Endometrium (tissue), 2 donors: ENCODE measurements at regions not wholly inside any gene's neighbourhood (a gene's known extent, or its start where the extent isn't known, plus 50 kb on each side); places are given as distances from the start of the nearest gene placed in this dataset.
"Not testable (repeated sequence)": the region's sequence is repeated elsewhere in the genome, so short reads cannot be mapped to it uniquely, and the experiment has no call there.

Experiments
- FAIRE-seq: peaks from 2 replicates; lab custom pipeline; 2012; peaks lifted over from hg19 to GRCh38; lab: Jason Lieb, UNC
- donor health status: control.
- donor health status: control.

DNA sequence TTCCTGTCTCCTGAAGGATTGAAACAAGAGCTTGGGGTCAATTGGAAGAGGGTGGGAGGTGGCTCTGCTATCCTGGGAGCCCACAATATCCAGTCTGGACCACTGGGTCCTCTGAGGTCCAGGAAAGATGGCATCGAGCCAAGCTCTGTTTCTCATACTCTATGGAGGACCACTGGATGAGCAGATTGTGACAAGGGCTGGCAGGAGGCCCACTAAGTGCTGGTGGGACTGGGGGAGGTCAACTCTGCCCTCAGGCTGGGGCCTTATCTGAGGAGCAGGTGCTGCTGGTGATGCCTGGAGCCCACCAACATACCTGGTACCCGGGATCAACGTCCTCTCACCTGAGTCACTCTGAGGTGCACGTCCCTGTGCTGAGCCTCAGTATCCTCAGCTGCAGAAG lies 142.4 kb downstream of the NDUFA10 start:
- FAIRE-seq = no peak

DNA sequence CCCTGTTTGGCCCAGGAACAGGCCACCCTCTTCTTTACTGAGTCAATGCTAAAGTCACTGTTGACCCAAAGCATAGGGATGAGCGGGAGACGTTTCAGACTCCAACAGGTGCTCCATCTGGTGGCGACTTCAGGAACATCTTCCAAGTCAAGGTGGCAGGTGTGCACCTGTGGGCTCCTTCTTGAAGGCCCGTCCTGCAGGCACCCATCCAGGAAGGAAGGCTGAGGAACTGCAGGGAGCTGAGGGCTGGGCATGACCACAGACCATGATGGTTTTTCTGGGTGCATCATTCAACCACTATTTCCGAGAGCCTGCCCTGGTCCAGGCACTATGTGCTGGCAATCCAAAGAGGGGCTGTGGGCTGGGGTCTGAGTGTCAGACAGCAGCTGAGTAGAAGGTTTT lies 142.8 kb downstream of the NDUFA10 start:
- no peak for FAIRE-seq

DNA sequence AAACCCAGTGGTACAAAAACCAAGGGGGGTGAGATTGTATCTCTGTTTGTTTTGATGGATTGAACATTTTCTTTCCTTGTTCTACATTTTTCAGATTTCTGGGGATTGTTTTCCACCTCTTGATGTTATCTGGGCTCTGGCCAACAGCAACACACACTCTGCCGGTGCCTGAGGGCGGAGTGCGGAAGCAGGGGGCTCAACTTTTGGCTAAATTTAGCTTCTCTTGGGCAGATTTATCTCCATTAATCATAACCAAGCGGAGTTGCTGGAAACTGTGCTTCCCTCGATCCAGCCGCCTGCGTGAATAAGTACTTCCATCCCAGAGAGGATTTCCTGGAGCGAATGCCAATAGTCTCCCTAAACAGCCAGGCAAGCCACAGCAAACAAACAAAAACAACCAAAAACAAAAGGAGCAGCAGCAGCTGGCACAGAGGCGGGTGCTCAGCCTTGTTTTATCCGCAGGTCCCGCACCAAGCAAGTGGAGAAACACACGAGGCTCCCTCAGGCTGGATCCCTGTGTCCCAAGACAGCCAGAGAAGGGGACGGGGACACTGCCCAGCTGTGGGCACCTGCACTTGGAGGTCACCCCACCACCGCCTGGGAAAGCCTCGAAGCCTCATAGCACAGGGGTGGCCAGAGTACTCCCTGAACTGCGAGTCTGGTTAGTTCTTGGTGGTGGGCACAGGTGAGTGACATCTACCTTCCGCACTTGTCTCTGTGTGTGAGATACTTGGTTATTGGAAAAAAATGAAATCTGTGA lies 143.4 kb downstream of the NDUFA10 start:
- peak; percentile 87 for FAIRE-seq

DNA sequence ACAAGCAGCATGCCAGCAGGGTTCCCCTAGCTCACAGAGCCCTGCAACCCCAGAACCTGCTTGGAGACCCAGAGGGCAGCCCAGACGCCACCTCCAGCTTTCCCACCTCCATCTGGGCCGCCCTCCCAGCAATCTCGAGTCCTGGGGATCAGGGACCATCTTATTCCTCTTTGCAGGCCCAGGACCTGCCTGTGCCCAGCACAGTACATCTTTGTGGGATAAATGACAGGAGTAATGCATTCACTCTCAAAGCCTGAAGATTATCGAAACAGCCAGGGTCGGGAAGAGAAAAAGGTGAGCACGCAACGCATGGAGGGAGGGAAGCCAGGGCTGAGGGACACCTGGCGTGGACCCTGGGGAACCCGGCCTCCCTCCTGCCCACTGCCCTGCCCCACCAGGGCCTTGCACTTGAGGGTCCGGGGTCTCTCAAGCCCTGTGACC lies 144.1 kb downstream of the NDUFA10 start:
- FAIRE-seq = no peak

DNA sequence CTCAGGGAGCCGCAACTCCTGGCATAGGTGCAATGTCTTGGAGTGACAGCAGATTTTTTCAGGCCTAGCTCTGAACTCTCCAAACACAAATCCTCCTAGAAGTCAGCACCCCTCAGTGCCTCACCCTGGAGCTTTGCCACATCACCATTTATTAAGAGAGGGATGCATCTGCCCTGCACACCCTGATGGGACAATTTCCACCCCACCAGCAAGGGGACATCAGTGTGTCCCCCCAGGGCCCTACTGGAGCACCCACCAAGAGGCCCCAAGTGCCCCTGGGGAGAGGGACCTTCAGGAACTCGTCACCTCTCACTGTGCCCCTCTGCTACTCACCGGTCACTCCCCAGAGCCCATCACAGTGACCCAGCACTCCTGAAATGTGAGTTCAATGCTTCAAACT lies 144.7 kb downstream of the NDUFA10 start:
- no peak for FAIRE-seq

DNA sequence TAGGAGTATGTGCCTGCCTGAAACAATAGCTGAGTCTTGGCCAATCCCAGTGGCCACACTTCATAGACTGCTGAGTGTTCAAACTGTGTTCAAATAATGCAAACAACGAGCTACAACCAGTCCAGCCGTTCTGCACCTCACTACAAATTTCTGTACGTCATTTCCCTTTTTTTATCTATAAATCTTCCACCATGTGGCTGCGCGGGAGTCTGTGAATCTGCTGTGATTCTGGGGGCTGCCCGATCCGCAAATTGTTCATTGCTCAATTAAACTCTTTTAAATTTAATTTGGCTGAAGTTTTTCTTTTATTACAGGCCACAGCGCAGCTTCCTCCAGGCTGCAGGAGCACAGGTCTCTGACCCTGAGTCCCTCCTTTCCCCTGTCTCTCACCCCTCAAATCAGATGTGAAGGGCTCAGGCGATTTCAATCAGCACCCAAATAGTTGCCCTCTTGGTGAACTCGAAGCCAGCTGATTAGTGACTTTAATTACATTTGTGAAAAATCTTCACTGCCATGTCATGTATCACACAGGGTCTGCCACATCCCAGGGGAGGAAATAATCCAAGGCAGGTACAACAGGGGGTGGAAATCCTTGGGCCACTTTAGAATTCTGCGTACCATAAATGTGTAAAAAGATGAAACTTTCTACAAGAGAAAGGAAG lies 145.6 kb downstream of the NDUFA10 start:
- no peak for FAIRE-seq

DNA sequence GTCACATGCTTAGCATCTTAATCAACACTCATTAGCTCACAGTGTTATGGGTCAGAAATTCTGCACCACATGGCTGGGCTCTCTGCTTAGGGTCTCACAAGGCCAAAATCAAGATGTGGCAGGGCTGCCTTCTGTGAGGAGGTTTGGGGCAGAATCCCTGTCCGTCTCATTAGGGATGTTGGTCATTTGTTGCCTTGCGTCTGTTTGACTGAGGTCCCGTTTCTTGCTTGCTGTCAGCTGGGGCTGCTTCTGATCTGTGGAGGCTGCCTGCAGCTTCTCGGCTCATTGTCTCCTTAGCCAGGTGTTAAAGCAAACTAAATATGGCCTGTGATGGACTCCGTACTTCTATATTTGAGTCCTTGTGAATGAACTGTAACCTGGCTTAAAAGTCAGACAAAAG lies 146.5 kb downstream of the NDUFA10 start:
- FAIRE-seq = no peak

DNA sequence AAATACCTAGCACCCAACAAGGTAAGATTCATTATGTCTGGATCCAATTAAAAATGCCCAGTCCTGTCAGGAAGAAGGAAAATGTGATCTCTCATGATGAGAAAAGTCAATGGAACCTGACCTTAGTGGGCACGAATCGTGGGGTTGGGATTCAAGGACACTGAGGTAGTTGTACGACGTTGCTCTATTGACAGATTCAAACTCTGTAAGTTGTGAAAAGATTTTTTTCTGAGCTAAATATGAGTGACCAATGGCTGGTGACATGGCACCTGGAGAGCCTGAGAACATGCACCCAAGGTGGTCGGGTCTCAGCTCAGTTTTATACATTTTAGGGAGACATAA lies 148.2 kb downstream of the NDUFA10 start:
- FAIRE-seq = no peak

DNA sequence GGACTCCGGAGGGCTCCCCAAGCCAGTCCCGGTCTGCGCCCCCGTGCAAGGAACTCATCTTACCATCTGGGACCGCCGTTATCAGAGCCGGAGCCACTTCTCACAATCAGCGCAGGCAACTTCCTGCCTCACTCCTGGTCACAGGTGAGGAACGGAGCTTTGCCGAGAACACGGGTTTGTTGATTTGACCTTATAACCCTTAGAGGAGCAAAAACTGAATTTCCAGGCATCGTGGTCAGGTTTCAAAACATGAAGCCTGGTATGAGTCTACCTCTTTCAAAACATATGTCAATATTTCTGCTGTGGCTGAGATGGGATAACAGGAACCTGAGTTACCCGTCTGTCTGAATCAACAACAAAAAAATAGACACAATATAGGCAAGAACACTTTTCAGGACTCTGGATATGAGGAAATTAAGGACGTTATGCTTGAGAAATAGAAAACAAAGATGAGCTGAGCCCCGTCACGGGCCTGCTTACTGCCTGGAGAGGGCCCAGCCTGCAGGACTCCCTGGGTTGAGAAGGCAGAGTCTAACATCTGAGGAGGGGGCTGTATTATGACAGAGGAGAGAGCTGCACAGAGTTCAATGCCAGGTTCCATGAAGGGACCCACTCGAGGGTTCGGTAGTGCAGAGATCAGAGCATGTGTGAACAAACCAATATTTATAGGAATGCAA lies 148.7 kb downstream of the NDUFA10 start:
- FAIRE-seq = no peak

DNA sequence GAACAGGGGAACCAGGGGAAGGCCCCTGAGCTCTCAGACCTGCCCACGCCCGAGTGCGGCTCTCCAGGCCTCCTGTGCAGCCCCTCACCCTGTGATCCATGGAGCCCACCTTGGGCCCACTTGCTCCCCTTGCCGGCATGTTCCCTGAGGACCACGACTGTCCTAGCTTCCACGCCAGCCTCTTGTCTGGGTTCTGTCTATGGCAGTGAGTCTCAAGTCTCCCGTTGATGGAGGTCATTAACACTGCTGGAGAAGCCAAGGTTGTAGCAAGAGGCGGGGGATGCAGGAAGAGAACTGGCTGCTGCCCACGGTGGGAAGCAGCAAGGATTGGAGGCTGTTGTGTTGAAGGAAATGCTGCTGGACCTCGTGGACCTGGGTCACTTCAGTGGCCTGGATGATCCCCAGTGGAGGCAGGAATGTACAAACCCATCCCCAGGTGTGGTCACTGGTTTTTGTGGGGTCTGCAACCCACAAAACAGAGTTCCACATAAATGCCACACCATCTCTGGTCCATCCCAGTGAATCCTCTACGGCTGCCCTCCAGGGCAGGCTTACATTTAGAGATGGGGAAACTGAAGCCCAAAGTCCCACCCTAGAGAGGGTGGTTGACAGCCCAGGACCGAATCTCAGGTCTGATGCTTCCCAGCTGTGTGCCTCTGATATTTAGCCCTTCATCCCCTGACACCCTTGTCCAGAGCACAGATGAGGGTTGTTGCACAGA lies 150.3 kb downstream of the NDUFA10 start:
- FAIRE-seq = no peak

DNA sequence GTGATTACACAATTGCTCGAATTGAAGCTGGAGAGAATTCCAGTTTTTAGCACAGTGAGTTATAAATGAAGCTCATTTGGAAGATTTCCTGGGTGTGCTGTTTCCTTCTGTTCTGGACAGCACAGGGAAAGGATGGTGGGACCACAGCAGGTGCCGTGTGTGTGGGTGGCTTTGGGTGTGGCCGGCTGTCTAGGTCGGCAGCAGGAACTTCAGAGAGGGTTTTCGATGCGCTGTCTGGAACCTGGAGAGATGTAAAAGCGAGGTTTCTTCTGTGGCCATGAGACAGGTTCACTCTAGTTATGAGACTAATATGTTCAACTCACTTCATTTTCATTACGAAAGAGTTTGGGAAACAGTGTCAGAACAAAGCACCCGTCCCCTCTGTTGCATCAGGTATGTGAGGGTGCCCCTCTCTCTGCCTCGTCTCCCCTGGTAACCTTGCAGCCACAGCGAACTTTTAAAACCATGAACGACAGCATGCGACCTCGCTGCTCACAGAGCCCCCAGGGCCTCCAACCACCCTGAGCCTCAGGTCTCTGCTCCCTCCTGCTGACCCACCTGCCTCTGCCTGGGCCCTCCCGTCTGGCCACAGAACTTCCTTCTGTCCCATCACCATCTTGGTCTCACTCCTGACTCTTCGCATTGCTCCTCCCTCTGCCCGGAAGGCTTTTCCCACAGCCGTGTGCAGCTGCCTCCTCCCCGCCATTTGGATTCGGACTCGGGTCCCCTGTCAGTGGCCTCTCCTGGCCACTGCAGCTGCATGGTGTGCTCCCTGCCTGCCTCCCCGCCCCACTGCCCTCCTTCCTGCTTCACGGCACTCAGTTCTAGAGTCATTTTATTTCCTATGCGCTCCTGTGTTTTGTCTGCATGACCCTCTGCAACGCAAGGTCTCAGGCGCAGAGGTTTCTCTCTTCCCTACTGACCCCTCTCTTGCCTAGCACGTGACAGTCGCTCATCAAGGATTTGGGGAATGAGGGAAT lies 151.2 kb downstream of the NDUFA10 start:
- FAIRE-seq = no peak

DNA sequence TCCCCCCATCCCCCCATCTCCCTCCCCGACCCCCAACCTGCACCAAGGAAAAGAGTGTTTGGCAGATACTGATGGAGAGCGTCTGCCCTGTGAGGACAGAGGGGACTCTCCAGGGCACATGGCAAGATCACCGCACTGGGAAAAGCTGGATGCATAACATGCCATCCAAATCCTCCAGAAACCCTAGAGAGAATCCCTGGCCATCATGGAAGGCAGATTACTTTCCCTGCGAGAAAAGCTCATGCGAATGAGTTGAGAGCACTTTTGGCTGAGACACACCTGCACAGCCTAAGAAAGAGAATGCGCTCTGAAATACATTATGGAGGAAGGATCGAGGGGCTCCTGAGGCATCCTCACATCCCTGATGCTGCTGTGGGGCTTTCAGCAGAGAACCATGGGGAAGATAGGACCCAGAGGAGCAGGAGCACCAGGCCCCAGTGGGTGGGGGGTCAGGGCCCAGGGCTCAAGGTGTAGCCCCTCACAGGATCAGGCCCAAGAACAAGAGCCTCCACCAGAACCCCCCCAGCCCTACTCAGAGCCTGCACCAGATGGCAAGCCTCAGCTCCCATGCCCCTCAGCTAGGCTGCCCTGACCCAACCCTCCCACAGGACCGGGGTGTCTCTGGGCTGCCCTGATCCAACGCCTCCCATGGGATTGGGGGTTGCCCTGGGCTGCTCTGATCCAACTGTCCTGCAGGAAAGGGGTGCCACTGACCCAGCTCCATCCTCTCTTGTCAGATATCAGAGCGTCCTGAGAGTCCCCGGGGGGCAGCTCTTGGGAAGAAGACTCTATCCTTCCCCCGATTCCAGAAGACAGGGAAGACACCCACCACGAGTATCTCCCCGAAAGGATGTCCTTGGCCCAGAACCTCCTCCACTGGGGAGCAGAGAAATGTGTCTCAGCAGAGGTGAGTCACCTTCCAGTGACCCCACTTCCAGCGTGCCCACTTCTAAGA lies 153.4 kb downstream of the NDUFA10 start:
- FAIRE-seq = no peak

DNA sequence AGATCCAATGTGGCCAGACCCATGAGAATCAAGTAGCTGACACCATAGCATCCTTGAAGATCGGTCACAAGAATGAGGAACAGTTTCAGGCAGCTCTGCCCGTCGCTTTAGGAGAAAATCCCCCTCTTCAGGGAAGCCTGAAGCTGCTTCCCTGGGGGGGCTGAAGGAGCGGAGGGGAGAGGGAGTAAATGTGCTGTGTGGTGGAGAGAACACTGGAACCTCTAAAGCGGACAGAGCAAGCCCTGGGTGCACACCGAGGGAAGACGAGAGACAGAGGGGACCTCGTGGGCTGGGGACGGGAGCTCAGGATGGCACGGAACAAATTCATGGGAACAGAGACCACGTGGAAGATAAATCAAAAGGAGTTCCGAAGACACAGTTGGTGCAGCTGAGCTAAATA lies 154.3 kb downstream of the NDUFA10 start:
- no peak for FAIRE-seq

DNA sequence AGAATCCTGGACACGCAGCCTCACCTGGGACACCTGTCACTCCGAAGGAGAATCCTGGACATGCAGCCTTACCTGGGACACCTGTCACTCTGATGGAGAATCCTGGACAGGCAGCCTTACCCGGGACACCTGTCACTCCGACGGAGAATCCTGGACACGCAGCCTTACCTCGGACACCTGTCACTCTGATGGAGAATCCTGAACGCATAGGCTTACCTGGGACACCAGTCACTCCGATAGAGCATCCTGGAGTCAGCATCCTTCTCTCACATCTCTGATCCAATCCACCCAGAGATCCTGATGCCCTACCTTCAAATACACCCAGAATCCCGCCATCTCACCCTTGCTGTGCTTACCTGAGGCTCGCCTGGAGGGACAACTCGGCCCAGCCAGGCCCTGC lies 154.9 kb downstream of the NDUFA10 start:
- no peak for FAIRE-seq

DNA sequence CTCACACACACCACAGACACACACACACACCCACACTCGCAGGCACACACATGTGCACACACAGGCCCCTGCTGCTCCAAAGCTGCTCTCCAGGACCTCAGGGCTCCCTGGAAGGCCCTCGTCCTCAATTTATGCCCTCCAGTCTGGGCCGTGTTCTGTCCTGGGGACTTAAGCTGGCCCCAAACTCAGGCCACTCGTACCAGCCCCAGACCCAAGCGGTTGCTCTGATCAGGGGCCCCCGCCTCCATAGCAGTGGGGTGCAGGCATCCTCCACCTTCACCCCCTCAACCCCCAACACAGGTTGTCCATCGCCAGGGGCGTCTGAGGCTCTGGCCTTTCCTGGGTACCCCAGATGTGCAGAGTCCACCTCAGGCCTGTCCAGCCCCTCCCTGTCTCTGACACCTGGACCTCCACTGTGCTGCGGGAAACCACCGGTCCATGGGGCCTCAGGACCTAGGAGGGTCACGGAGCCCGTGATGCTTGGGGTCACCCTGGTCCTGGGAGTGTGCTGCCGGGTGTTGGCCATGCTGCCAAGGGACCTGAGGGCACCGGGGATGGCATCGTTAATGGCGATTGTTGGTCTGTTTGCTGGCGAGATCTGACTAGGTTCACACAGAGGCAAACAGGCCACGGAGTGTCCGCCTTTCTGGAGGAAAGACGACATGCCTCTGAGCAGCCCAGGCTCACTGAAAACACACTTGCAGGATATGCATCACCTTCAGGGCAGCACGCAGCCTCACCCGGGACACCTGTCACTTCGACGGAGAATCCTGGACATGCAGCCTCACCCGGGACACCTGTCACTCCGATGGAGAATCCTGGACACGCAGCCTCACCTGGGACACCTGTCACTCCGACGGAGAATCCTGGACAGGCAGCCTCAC lies 155.6 kb downstream of the NDUFA10 start:
- FAIRE-seq = no peak

DNA sequence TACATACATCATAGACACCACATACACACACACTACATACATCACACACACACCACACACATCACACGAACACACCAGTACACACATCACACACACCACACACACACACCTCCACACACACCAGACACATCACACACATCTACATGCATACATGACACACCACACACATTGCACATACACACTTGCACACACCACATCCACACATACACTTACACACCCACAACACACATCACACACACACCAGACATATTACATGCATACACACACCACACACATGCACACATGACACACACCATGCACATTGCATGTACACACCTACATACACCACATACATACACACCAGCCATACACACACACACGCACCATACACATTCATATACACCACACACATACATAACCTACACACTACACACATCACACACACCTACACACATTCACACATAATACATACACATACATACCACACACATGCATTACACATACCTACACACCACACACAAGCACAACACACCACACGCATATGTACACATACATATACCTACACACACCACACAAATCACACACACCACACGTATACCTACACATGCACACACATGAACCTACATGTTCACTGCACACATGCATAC lies 156.5 kb downstream of the NDUFA10 start:
- no peak for FAIRE-seq

DNA sequence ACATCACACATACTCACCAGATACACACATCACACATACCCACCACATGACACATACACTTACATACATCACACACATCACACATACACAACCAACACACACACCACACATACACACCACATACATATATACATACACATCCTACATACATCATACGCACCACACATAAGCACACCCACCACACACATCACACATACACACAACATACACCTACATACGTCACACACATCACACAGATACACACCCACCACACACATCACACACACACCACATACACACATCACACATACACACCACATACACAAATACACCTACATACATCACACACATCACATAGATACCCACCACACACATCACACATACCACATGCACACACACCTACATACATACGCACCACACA lies 158.4 kb downstream of the NDUFA10 start:
- no peak for FAIRE-seq

DNA sequence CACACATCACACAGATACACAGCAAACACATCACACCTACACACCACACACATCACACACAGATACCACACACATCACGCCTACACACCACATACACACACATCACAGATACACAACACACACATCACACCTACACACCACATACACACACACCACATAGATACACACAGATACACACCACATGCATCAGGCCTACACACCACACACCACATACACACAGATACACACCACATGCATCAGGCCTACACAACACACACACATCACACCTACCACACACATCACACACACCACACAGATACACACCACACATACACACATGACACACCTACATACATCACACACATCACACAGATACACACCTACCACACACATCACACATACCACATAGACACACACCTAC lies 158.8 kb downstream of the NDUFA10 start:
- FAIRE-seq = no peak

DNA sequence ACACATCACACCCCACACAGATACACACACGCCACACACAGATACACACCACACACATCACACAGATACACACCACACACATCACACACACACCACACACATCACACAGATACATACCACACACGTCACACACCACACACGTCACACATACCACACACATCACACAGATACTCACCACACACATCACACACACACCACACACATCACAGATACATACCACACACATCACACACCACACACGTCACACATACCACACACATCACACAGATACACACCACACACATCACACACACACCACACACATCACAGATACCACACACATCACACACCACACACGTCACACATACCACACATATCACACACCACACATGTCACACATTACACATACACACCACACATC lies 159.3 kb downstream of the NDUFA10 start:
- not testable (repeated sequence) for FAIRE-seq
